Lower leg skin (tissue), 3 donors: ENCODE measurements at regions not wholly inside any gene's neighbourhood (a gene's known extent, or its start where the extent isn't known, plus 50 kb on each side); places are given as distances from the start of the nearest gene placed in this dataset.

ENCODE experiments used
- CTCF ChIP-seq, 3 donors: fragments of 450-650 bp; IDR thresholded peaks; one replicate each; pipeline ENCODE4 v1.5.1; 2016; ENCODE audit warnings: antibody characterized with exemption in 3 of 3, mild to moderate bottlenecking in 3 of 3, moderate library complexity in 2 of 3
- POLR2A ChIP-seq, 2 donors: fragments of 450-650 bp; IDR thresholded peaks; one replicate each; pipeline ENCODE4 v1.6.1; 2016 to 2017; ENCODE audit warnings: antibody characterized with exemption in 2 of 2, mild to moderate bottlenecking in 1 of 2, moderate library complexity in 1 of 2

DNA sequence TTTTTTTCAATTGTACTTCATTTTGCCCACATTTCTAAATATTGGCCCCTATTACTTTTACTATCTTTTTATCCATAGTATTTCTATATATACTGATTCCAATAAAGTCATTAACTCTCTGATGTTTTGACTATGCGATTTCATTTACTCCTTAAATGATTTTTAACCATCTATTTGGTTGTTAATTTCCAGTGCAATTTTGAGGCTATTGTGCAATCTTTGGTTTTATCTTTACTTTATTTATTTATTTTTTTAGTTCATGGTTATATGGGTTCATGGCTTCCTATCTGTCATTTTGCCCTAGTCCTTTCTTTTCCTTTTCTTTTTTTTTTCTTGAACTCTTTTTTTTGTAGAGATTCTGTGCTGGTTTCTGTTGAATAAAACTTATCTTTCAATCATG is 1408.0 kb upstream of the GBE1 start:
- TF ChIP-seq CTCF (IDR thresholded peaks at IDR 0.05): no peak
- TF ChIP-seq POLR2A (IDR thresholded peaks at IDR 0.05): no peak
